NCI-H2196 (cell line): ENCODE measurements at regions not wholly inside any gene's neighbourhood (a gene's known extent, or its start where the extent isn't known, plus 50 kb on each side); places are given as distances from the start of the nearest gene placed in this dataset.
"Not testable (repeated sequence)": the region's sequence is repeated elsewhere in the genome, so short reads cannot be mapped to it uniquely, and the experiment has no call there.

Experiments
- DNase-seq: peaks from one replicate; lab custom pipeline; 2025; ENCODE audit not compliant: unreplicated experiment; lab: John Stamatoyannopoulos, UW

DNA sequence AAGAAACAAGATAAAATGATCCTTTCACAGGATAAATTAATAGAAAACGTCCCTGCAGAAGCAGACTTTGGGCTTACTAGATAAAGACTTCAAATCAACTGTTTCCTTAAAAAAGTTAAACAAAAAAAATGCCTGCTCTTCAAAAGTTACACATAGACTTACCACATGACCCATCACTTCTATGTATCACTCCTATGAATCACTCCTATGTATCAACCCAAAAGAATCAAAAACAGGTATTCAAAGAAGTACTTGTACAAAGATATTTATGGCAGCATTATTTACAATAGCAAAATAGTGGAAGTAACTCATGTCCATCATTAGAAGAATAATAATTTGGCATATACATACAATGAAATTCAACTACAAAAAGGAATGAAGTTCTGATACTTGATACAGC is 56.3 kb upstream of the PRDM9 start:
- no peak for DNase-seq

DNA sequence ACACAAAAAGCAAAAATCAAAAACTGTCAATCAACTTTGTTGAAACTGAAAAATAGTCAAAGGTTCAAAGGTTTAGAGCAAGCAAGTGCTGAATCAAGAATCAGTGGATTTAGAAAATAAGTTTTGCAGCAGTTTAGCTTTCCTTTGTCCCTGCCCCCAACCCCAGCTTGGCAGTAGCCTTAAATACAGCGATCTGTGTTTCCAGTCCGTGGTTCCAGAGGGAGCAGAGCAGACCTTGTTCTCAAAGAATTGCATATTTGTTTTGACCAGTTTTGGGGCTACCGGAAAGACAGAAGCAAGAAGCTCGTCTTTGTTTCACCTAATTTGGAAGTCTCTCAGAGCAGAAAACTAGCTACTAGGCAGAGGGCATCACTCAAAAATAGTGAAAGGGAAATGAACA is 57.2 kb upstream of the PRDM9 start:
- no peak for DNase-seq

- DNase-seq, result no peak
Measured at GRCh38 chr5:23448627-23449026, 58.8 kb upstream of the PRDM9 start.

GRCh38 chr5:23446424-23446823 is 61.0 kb upstream of the PRDM9 start:
- no peak for DNase-seq

DNA sequence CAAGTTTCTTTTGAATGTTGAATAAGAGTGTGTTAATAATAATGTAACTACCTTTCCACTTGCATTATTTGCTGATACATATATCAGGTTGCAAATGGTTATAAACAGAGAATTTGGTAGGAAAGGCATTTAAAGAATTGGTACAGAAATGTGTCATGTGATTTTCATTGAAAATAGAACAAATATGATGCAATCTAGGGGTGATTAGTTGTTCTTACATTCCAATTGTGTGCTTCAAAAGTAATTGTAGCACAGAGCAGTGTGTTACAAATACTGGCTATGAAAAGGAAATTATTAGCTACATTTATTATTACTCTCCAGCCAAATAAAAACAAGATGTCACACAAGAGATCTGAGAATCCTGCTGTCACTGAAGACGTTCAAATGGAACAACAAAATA is 61.8 kb upstream of the PRDM9 start:
- DNase-seq, result no peak

- no peak for DNase-seq
Measured at GRCh38 chr5:23440703-23441102, 66.7 kb upstream of the PRDM9 start.

- DNase-seq, result no peak
Measured at GRCh38 chr5:23437011-23437410, 70.4 kb upstream of the PRDM9 start.

- no peak for DNase-seq
Measured at GRCh38 chr5:23433534-23434315, 73.7 kb upstream of the PRDM9 start.

DNA sequence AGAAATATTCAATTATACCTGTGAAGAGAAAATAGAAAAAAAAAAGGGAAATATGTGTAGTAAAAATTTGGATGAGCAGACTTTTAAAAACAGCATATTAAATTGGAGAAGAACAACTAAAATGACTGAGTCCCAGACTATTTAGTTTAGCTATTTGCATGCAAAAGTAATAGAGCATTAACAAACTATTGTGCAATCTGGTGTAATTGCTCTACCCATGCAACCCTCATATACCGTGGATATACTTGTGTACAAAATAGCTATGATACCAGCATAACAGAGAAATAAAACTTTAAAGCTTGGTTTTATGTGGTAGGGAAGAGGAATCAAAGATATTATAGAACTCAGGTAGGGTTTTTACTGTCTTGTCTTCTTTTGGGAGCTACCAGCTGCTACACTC is 78.7 kb upstream of the PRDM9 start:
- DNase-seq, result no peak

DNA sequence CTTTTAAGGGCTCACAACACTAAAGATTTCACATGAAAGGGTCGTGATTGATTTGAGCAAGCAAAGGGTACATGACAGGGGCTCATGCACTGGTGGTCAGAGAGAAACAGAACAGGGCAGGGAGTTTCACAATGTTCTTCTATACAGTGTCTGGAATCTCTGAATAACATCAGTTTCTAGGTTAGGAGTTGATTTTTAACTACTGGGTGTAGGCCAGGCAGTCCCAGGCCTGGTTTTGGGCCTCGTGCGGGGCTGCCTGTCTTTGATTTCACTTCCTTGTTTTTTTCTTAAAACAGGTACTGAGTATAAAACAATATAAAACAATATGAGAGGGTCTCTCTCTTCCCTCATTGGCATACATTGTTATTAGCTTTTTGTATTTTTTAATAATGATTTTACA is 87.2 kb upstream of the PRDM9 start:
- not testable (repeated sequence) for DNase-seq

DNA sequence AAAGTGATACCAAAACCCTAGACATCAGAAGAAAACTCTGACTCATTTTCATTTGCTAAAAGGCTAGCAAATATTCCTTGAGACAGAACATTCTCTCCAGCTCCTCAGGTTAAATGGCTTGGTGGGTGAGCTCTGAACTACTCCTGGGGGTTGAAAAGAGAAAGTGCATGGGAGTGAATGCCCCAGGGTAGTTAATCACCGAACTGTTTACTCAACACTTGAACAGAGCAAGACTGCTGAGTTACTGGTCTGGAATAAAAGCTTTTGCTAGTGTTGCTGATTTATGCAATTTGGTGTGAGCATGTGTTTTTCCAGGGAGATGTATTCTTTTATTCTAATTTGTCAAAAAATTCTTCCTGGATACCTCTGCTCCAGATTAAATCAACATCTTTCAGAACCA is 88.3 kb upstream of the PRDM9 start:
- no peak for DNase-seq

DNA sequence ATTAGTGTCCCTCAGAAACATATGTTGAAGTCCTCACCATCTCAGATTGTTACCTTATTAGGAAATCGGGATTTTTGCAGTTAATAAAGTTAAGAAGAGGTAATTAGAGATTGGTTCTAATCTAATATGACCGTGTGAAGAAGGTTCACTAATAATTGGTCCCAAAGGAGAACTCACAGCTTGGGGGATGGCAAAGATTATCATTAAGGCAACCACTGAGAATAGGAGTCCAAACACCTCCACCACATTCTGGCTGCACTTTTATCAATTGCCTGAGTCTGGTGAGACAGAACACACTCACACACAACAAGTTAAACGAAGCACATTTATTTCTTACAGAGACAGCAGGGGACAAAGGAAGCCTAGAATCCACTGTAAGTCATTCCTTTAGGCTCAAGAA is 94.9 kb upstream of the PRDM9 start:
- no peak for DNase-seq

- no peak for DNase-seq
Measured at GRCh38 chr5:23411994-23412393, 95.4 kb upstream of the PRDM9 start.

- no peak for DNase-seq
Measured at GRCh38 chr5:23411200-23411599, 96.2 kb upstream of the PRDM9 start.

DNA sequence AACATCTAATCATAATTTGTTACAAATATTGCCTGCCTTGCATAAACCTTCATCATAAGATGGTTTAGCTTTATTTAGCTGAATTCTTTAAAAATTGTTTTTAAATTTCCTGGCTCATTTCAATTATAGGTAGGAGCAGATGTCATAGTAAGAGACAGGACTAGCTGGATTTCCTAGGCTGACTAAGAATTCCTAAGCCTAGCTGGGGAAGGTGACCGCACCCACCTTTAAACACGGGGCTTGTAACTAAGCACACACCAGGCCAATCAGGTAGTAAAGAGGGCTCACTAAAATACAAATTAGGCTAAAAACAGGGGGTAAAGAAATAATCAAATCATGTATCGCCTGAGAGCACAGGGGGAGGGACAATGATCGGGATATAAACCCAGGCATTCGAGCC is 96.6 kb upstream of the PRDM9 start:
- not testable (repeated sequence) for DNase-seq

DNA sequence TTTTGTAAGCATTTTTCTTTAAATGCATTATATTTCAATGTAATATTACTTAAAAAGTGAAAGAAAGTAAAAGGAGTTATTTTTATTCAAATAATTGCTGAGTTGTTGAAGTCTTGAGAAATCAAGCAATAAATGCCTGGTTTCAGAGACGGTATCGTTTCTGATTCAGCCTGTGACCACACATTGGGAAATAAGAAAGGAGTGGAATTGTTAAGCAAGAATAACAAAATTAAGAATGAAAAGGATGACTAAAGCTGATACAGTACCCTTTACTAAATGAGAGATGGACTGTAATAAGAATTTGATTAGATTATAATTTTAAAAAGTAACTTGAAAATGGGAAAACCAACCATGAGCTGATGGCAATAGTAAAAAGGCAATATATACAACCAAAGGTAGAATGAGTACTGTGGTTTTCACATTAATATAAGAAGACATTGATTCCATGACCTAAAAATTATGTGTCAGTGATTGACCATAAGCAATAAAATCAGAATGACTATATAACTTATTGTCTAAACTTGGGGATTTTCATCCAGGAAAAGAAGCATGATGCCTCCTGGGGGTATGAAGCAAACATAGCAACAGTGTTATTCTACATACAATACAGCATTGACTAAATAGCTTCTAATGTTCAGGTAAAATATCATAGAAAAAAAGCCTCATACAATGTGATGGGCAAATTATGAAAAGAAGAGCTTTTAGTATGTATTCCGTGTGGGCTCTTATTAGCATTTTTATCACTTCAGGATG is 101.9 kb upstream of the PRDM9 start:
- DNase-seq, result no peak

GRCh38 chr5:23402585-23402984 is 104.8 kb upstream of the PRDM9 start:
- DNase-seq, result no peak

- no peak for DNase-seq
Measured at GRCh38 chr5:23400951-23401350, 106.5 kb upstream of the PRDM9 start.

- DNase-seq, result no peak
Measured at GRCh38 chr5:23396346-23396745, 111.1 kb upstream of the PRDM9 start.

DNA sequence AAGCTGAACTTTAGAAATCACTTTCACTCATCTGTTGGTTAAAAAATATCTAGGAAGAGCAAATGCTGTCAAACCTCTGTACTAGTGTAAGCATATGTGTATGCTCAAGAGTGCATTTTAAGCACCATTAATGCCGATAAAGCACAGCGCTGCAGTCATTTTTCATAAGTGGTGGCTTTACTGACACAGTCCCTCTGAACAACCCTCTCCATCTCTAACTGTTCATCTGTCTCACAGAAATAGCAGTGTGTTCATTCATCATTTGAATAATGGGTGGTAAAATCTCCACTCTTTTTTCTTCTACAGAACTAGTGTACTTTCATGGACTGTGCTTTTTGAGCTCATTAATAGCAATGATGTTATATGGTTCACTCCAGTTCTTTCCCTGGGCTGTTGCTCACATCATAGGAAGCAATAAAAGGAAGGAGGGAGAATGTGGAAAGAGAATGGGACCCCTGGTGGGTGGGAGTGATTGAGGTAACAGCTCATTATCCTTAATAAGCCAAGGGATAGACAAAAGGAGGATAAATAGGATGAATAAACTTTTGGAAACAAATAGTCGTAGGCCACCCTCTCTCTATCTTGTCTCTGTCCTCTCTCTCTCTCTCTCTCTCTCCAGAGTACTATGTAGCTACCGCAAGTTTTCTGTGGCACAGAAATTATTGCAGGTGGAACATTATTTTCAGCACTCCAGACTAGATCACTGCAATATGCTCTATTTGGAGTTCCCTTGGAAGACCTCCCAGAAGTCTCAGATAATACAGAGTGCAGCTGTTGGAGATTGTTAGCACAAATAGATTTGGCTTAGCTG is 117.9 kb upstream of the PRDM9 start:
- DNase-seq, result no peak

- no peak for DNase-seq
Measured at GRCh38 chr5:23385036-23385435, 122.4 kb upstream of the PRDM9 start.

DNA sequence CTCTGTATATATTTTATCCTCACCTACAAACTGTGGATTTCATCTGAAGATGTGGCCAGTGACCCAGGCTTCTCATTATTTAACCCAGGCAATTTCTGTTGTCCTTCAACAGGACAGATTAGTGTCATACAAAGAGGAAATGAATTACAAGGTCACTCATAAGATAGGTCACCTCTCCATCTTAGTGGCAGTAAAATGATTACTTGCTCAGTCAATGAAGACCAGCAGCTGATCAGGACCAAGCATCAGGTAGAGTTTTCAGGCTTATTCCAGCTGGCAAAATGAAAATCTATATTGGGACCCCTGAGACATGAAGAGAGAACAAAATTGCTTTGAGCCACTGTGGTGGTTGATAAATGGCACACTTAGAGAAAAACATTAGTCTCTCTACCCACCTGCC is 135.2 kb upstream of the PRDM9 start:
- no peak for DNase-seq
